ENCODE measurements at regions not wholly inside any gene's neighbourhood (a gene's known extent, or its start where the extent isn't known, plus 50 kb on each side); places are given as distances from the start of the nearest gene placed in this dataset.

DNA sequence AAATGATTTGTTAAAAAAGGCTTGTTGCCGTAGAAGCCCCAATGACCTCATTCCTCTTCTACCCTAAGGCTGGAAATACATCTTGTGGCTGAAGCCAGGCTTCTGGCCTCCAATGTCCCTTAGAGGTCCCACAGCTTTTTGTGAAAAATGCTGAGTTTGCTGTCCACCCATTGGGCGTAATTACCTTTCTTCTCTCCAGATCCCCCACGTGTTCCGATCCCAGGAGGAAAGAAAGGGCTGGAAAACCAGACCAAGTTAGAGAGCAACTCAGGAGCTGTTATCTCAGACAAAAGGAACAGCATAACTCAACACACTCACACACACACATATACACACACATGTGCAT is 154.2 kb downstream of the MIAT start:
- no peak overlapping the region for H3K4me2 ChIP-seq (ENCODE audit: low read length)
- H3K9me3 ChIP-seq (ENCODE audit: low read length), result no peaks in the 10 kb centered on the region
- H3K36me3 ChIP-seq (ENCODE audit: insufficient read depth, low read length), result no peaks in the 10 kb centered on the region
- H3K4me3 ChIP-seq (ENCODE audit: low read depth, low read length, poor library complexity, severe bottlenecking), result no peak overlapping the region
- H3K27me3 ChIP-seq (ENCODE audit: insufficient read depth, low read length), result no peaks in the 10 kb centered on the region
- TF ChIP-seq CTCF (IDR thresholded peaks at IDR 0.05; ENCODE audit: low read length) (no peak), EZH2 (IDR thresholded peaks at IDR 0.05; ENCODE audit: borderline replicate concordance, low read length) (no peak)
- H3K9me2 ChIP-seq (ENCODE audit: low read depth, low read length), result no peaks in the 10 kb centered on the region
- H3K27ac ChIP-seq (ENCODE audit: low read depth, low read length, poor library complexity, severe bottlenecking), result no peak overlapping the region
- H3K4me1 ChIP-seq (ENCODE audit: insufficient read depth, low read length, severe bottlenecking), result no peaks in the 10 kb centered on the region
- H3K79me2 ChIP-seq (ENCODE audit: insufficient read depth, low read length), result no peaks in the 10 kb centered on the region
- H3F3A ChIP-seq (ENCODE audit: insufficient read depth, low read length), result no peaks in the 10 kb centered on the region
- no peak overlapping the region for H3K9ac ChIP-seq (ENCODE audit: low read length)
- H2AFZ ChIP-seq (ENCODE audit: low read length), result no peak overlapping the region
- no peaks in the 10 kb centered on the region for H4K20me1 ChIP-seq (ENCODE audit: insufficient read depth, low read length)

- no peak overlapping the region for H3K9ac ChIP-seq (ENCODE audit: low read length)
- no peaks in the 10 kb centered on the region for H3K36me3 ChIP-seq (ENCODE audit: insufficient read depth, low read length)
These were observed 155.3 kb downstream of the MIAT start for GRCh38 chr22:26812731-26813130.

DNA sequence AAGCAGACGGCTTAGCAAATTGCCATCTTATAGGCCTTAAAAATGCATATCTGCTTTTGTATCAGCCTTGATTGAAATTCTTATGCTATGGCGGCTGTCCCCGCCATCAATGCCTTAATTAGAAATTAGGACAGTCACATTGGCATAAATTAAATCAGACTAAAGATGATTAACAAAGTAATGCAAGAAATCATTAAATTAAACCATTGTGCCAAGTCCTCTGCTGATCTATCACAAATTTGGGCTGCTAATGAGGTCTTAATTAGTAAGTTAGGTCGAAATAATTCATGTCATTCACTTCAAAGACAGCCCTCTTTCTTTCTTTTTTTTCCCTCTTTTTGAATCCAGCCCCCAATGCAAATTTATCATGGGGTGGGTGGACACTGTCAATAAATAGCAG is 159.3 kb downstream of the MIAT start:
- no peak for TF ChIP-seq EZH2 (IDR thresholded peaks at IDR 0.05; ENCODE audit: borderline replicate concordance, low read length)
- no peak for TF ChIP-seq CTCF (IDR thresholded peaks at IDR 0.05; ENCODE audit: low read length)
- Histone ChIP-seq H3K36me3 (ENCODE audit: insufficient read depth, low read length) (no peaks in the 10 kb centered on the region), H3K27me3 (ENCODE audit: insufficient read depth, low read length) (no peaks in the 10 kb centered on the region; the same call in 1 of the 2 replicates), H4K20me1 (ENCODE audit: insufficient read depth, low read length) (no peaks in the 10 kb centered on the region), H2AFZ (ENCODE audit: low read length) (no peak overlapping the region), H3K4me3 (ENCODE audit: low read depth, low read length, poor library complexity, severe bottlenecking) (no peak overlapping the region), H3K4me2 (ENCODE audit: low read length) (no peak overlapping the region), H3K4me1 (ENCODE audit: insufficient read depth, low read length, severe bottlenecking) (no peaks in the 10 kb centered on the region), H3K9me2 (ENCODE audit: low read depth, low read length) (no peaks in the 10 kb centered on the region), H3F3A (ENCODE audit: insufficient read depth, low read length) (no peaks in the 10 kb centered on the region), H3K79me2 (ENCODE audit: insufficient read depth, low read length) (no peaks in the 10 kb centered on the region), H3K9me3 (ENCODE audit: low read length) (0 out of 2 replicates have a peak, but pooled peaks cover 2% of the 10 kb centered on the region), H3K9ac (ENCODE audit: low read length) (no peak overlapping the region), H3K27ac (ENCODE audit: low read depth, low read length, poor library complexity, severe bottlenecking) (no peak overlapping the region)

More at GRCh38 chr22:26812731-26813130, 155.3 kb downstream of the MIAT start:
- no peaks in the 10 kb centered on the region for H3K9me3 ChIP-seq (ENCODE audit: low read length)
- H3K4me2 ChIP-seq (ENCODE audit: low read length), result no peak overlapping the region
- no peaks in the 10 kb centered on the region; the same call in 1 of the 2 replicates for H3K27me3 ChIP-seq (ENCODE audit: insufficient read depth, low read length)
- no peaks in the 10 kb centered on the region for H3K4me1 ChIP-seq (ENCODE audit: insufficient read depth, low read length, severe bottlenecking)
- no peaks in the 10 kb centered on the region for H3K9me2 ChIP-seq (ENCODE audit: low read depth, low read length)
- no peaks in the 10 kb centered on the region for H3K79me2 ChIP-seq (ENCODE audit: insufficient read depth, low read length)
- H2AFZ ChIP-seq (ENCODE audit: low read length), result no peak overlapping the region
- no peak overlapping the region for H3K27ac ChIP-seq (ENCODE audit: low read depth, low read length, poor library complexity, severe bottlenecking)
- no peaks in the 10 kb centered on the region for H3F3A ChIP-seq (ENCODE audit: insufficient read depth, low read length)
- H3K4me3 ChIP-seq (ENCODE audit: low read depth, low read length, poor library complexity, severe bottlenecking), result no peak overlapping the region
- H4K20me1 ChIP-seq (ENCODE audit: insufficient read depth, low read length), result no peaks in the 10 kb centered on the region
- TF ChIP-seq EZH2 (IDR thresholded peaks at IDR 0.05; ENCODE audit: borderline replicate concordance, low read length) (no peak), CTCF (IDR thresholded peaks at IDR 0.05; ENCODE audit: low read length) (no peak)

Data from OCI-LY1 (cell line).